AG04450 (cell line): ENCODE measurements at regions not wholly inside any gene's neighbourhood (a gene's known extent, or its start where the extent isn't known, plus 50 kb on each side); places are given as distances from the start of the nearest gene placed in this dataset.

Source experiments
- CTCF ChIA-PET: fragments of 300-600, 350-600 bp; formaldehyde crosslinking; extraction: SDS; loops from one replicate; lab custom pipeline; 2022; ENCODE audit warnings: antibody characterized with exemption, inconsistent platforms; lab: Charles Lee
- POLR2A ChIA-PET: fragments of 350-600 bp; formaldehyde crosslinking; extraction: SDS; loops from one replicate; lab custom pipeline; 2021; ENCODE audit warnings: antibody characterized with exemption, inconsistent platforms; lab: Yijun Ruan, JAX
- DNase-seq: peaks from one replicate; pipeline ENCODE4 v3.0.0-alpha.2; 2011; ENCODE audit warnings: low read depth, low spot score
- H3K27ac ChIP-seq: one replicate; pipeline ENCODE4 v1.5.1; 2012; ENCODE audit warnings: low read depth, low read length, control low read depth
- H3K27me3 ChIP-seq: one replicate; pipeline ENCODE4 v1.6.0; 2012; ENCODE audit warnings: low read length; ENCODE audit not compliant: control insufficient read depth, insufficient read depth
- H3K4me3 ChIP-seq: 2 replicates; pipeline ENCODE4 v1.5.1; 2011; ENCODE audit warnings: mild to moderate bottlenecking, low read depth, low read length, control low read depth
- H3K9me3 ChIP-seq: 2 replicates; pipeline ENCODE4 v1.5.1; 2012; ENCODE audit warnings: low read length; ENCODE audit not compliant: control insufficient read depth, insufficient read depth
- CTCF ChIP-seq: IDR thresholded peaks from 2 replicates; pipeline ENCODE4 v1.5.1; 2011; ENCODE audit warnings: low read depth, low read length, control low read depth, inconsistent platforms

GRCh38 chr9:80366626-80367025, 794.9 kb downstream of the TLE4 start:
- no peaks in the 10 kb centered on the region for H3K27me3 ChIP-seq
- ChIA-PET POLR2A (no interaction called here), CTCF (no interaction called here)
- no peak overlapping the region for H3K27ac ChIP-seq
- H3K9me3 ChIP-seq = no peaks in the 10 kb centered on the region
- DNase-seq = no peak
- TF ChIP-seq CTCF = no peak
- no peak overlapping the region for H3K4me3 ChIP-seq

GRCh38 chr9:80359941-80360881, 788.4 kb downstream of the TLE4 start:
- ChIA-PET POLR2A (no interaction called here), CTCF (no interaction called here)
- Histone ChIP-seq H3K27me3 (no peaks in the 10 kb centered on the region), H3K27ac (no peak overlapping the region), H3K9me3 (peaks cover 16% of the 10 kb centered on the region; the same call in 1 of the 2 replicates), H3K4me3 (no peak overlapping the region)
- DNase-seq = no peak
- no peak for TF ChIP-seq CTCF

GRCh38 chr9:80359291-80359690, 787.5 kb downstream of the TLE4 start:
- no peaks in the 10 kb centered on the region for H3K27me3 ChIP-seq
- H3K27ac ChIP-seq = no peak overlapping the region
- H3K4me3 ChIP-seq = no peak overlapping the region
- ChIA-PET POLR2A (no interaction called here), CTCF (no interaction called here)
- DNase-seq = no peak
- H3K9me3 ChIP-seq = peaks cover 16% of the 10 kb centered on the region; the same call in 1 of the 2 replicates
- TF ChIP-seq CTCF = no peak

GRCh38 chr9:80352967-80353366, 781.2 kb downstream of the TLE4 start:
- no peaks in the 10 kb centered on the region for H3K27me3 ChIP-seq
- ChIA-PET CTCF (interaction anchor here (0.7 kb wide), 1 partner anchor 28 kb away, joined by 3 read pairs; no protein-coding TSS in a partner anchor), POLR2A (no interaction called here)
- no peaks in the 10 kb centered on the region for H3K9me3 ChIP-seq
- H3K4me3 ChIP-seq = no peak overlapping the region
- no peak overlapping the region for H3K27ac ChIP-seq
- TF ChIP-seq CTCF = no peak
- no peak for DNase-seq

- ChIA-PET CTCF (no interaction called here), POLR2A (no interaction called here)
- TF ChIP-seq CTCF = no peak
- Histone ChIP-seq H3K9me3 (no peaks in the 10 kb centered on the region), H3K27ac (no peak overlapping the region), H3K27me3 (no peaks in the 10 kb centered on the region), H3K4me3 (no peak overlapping the region)
- no peak for DNase-seq
Observed at GRCh38 chr9:80351612-80352011, 779.8 kb downstream of the TLE4 start.
